Right renal cortex interstitium (tissue), 3 donors: ENCODE measurements at regions not wholly inside any gene's neighbourhood (a gene's known extent, or its start where the extent isn't known, plus 50 kb on each side); places are given as distances from the start of the nearest gene placed in this dataset.

Source experiments
- DNase-seq, 3 donors: peaks; one replicate each; pipeline ENCODE4 v3.0.0-alpha.2; 2013; ENCODE audit warnings: low read depth in 3 of 3, low spot score in 2 of 3

DNA sequence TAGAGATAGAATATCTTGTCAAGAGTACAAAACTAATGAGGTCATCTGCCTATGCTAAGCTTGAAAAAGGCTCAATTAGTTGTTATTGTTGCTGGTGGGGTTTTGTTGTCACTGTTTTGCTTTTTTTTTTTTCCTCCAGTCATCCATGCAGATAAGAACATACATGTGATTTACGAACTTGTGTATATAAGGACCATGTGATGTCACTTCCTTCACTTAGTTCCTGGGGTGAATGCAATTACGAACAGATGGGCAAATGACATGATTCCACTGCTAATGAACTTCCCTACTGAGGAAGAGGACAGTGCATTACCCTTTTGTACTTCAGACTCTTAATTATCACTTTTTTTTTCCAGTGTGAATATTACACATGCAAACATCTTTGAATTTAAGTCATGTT lies 1175.3 kb upstream of the GJE1 start:
- no peak for DNase-seq

DNA sequence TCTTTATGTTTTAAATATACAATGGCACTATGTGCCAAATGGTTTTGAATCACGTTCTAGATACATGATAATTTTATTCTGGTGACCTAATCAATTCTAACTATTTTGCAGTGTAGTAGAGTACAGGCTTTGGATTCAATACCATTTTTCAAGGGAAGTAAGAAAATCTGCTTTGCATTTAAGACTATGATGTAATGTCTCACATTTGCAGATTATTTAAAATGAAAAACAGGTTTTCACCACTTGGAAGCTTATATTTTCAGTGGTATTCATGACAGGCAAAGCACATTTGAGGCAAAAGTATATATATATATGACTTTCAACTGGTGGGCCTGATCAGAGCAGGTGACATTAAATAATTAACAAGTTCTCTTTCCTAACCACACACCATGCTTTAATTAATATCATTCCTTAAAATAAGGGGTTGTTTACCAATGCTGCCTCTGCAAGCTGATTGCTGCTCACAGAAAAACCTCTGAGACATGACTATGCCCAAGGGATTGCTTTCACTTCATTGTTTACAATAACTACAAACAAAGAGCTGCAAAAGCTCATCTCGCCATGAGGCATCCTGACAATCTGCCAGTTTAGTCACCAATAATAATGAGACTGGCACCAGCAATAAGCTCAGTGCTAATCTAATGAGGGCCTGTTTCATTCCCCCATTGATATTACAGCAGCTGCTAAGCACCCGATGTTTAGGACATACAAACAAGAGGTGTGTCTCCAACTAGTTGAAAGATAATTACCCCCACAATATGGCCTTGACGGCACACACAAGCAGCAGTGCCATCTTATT lies 1176.0 kb upstream of the GJE1 start:
- no peak for DNase-seq

DNA sequence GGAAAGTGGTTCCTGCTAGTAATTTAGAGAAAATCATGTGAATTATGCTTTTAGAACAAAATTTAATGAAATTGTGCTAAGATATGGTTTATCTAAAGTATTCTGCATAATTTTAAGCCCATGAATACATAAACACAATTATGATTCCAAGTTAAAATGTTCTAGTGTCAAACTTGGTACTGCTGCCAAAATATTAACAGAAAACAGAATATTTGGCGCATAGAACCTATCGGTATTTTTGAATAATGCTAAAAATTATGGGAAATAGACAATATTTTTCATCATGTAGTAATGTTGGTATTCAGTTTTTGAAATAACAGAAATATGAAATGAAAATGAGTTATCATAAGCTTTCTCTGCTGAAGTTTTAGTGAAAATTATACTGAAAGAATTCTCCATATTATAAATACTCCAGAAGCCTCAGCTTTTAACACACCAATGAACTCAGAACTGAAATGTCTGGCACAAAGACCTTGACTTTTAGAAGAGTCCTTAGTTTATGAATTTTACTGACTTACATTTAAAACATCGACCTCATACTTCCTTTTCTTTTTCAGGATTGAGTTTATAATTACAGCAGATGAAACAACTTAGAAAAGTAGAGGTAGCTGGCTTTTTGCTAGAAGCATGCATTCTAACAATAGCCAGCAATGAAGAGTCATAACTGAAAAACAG lies 1192.3 kb upstream of the GJE1 start:
- DNase-seq, result no peak

GRCh38 chr6:140932909-140933308 lies 1199.8 kb upstream of the GJE1 start:
- no peak for DNase-seq

DNA sequence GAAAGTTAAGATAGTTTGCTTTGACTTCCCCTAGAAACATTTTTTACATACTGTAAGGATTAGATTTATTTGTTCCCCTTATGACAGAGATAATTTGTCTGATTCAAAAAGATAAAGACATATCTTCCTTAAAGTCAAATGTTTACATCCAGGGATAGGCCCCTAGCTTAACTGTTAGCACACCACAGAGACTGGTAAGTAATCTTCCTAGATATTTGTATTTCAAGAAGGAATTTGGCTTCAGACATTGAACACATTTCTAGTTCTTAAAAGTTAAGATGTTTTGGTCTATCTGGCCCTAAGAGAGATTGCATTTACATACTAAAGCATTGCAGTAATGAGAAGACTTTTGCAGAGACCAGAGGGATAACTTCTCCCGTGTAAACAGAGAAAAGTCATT lies 1201.1 kb upstream of the GJE1 start:
- no peak for DNase-seq

GRCh38 chr6:140929121-140929520 lies 1203.6 kb upstream of the GJE1 start:
- no peak for DNase-seq

DNA sequence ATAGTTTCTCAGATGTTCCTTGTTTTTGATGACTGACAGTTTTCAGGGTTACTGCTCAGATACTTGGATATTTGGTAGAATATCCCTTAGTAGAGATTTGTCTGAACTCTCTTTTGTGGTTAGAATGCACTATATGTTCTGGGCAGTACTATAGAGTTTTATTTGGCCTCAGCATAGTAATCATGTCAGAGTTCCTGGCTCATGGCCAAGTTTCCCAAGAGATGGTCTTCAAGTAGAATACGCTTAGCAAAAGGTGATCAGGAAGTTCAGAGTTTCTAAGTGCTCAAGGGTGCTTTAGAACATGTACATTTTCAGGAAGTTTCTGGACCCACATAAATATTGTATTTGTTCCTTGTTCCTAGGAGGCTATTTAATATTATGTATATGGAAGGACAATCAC lies 1209.7 kb upstream of the GJE1 start:
- no peak for DNase-seq

GRCh38 chr6:140921366-140922226 lies 1211.1 kb upstream of the GJE1 start:
- peak; percentile 36 to 54 (median 36) for DNase-seq

DNA sequence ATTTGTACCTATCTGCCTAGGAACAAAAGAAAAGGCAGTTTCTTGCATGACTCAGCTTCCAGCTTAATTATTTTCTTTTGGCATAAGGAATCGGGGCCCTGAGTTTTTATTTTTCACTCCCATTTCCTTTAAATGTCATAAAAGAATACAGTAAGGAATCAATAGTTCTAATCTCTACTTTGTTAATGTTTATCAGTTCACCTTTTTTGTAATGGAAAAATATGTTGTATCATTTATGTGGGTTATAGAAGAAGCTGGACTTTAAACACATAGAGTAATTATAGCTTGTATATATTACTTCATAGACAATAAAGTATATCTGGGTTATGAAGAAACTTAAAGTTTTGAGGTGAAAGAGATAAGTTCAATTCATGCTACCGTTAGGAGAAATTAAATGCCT lies 1214.8 kb upstream of the GJE1 start:
- no peak for DNase-seq

- no peak for DNase-seq
Observed at GRCh38 chr6:140915551-140915950, 1217.2 kb upstream of the GJE1 start.

DNA sequence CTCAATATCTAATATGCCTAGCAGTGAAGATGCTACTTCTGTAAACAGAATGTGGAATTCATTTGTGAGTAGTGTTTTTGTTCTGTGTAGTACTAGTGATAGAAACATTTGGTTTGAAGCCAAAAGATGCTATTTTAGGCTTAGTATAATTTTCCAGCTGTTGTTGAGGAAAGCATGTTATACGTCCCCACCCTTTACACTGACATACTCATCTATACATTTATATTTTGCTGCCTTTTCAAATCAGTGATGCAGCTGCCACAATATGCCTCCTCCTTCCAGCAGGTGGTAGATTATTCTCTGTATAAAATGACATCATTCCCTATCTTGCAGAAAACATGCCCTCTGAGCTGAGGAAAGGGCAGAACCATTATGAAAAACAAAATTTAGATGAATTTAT lies 1217.6 kb upstream of the GJE1 start:
- DNase-seq, result no peak

- no peak for DNase-seq
Observed at GRCh38 chr6:140912686-140913085, 1220.0 kb upstream of the GJE1 start.

DNA sequence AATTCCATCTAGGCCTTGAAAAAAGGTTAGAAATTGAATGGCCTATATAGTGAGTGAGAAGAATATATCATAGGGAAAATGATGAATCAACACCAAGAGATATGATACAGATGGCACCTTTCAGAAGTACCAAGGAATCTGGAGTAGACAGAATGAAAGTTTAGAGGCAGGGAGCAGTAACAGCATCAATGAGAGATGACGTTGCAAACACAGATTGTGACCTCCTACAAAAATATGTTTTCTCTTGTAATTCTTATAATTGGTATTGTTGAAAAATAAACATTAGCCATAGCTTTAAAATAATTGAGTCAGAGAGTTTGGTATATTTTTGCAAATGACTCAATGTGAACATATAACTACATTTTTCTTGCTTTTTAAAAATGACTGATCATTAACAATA lies 1223.1 kb upstream of the GJE1 start:
- no peak for DNase-seq

GRCh38 chr6:140909156-140909555 lies 1223.6 kb upstream of the GJE1 start:
- DNase-seq, result no peak

GRCh38 chr6:140908505-140908904 lies 1224.2 kb upstream of the GJE1 start:
- DNase-seq, result no peak

- DNase-seq, result no peak
Observed at GRCh38 chr6:140907235-140907634, 1225.5 kb upstream of the GJE1 start.

DNA sequence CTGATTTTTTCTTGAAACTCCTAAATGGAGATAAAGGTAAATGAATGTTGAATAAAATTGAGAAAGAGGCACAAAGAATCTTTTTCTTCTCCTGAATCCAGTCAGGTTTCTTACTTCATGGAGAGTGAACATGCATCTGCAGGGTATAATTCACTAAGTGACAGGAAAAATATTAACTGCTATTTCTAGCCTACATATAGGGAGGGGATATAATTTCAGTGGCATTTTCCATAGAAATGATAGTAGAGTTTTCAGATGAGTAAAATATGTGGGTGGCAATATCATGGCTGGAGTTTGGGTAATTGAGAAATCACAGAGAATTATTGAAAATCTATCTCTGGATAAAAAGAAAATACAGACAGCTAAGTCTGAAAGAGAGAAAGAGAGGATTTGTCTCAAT lies 1227.0 kb upstream of the GJE1 start:
- no peak for DNase-seq

- DNase-seq, result no peak
Observed at GRCh38 chr6:140905050-140905449, 1227.7 kb upstream of the GJE1 start.

DNA sequence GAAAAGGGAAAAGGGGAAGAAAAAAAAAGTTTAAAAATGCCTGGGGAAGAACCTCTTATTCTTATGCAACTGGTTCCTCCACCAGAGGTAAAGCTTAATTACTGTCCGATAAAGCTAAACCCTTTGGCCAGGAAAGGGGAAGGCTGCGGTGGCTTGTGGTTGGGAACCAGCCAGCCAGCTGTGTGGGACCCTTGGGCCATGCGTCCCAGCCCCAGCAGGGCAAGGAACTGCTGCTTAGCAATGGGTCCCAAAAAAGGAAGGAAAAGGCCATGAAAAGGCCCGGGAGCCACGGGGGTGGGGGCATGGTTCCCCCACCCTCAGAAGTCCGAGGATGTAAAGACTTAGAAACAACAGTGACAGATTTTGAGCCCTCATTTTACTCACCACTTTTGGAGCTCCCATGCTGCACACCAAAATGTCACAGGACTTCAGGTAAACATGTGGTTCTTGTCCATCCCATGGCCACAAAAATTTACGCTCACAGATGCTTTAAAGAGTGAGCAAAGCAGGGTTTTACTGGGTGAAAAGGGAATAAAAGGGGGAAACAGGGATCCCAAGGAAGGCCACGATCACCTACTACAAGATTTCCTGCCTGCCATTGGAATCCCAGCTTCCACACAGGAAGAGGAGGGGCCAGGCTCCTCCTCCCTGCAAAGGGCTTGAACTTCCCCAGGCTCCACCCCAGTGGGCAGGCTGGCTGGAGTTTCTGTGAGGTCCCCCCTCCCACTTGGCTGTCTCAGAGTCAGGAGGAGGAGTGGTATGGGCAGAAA lies 1234.7 kb upstream of the GJE1 start:
- DNase-seq, result no peak

DNA sequence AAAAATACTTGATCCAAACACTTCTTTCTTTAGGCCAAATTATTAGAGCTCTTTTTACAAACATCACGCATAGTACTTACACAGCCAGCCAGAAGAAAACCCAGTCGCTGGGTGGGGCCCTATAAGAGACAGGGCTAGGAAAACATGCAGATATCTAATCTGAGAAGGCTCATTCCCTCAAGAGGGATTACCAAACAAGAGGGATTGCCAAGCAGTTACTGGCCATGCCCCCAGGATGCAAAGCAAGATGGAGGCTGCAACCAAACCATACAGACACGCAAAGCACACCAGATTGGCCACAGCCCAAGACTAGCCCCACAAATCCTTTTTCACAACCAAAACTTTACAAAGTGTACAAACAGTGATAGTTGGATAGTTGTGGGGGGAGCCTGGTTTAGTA lies 1235.4 kb upstream of the GJE1 start:
- no peak for DNase-seq

- DNase-seq, result no peak
Observed at GRCh38 chr6:140893432-140893831, 1239.3 kb upstream of the GJE1 start.
